ENCODE measurements at regions not wholly inside any gene's neighbourhood (a gene's known extent, or its start where the extent isn't known, plus 50 kb on each side); places are given as distances from the start of the nearest gene placed in this dataset.
"Not testable (repeated sequence)": the region's sequence is repeated elsewhere in the genome, so short reads cannot be mapped to it uniquely, and the experiment has no call there.

- no peak for DNase-seq (ENCODE audit: low spot score)
Measured at GRCh38 chr18:78429127-78430108, 550.2 kb upstream of the SALL3 start.

- DNase-seq (ENCODE audit: low spot score), result no peak
Measured at GRCh38 chr18:78430131-78430758, 549.4 kb upstream of the SALL3 start.

- no peak for DNase-seq (ENCODE audit: low spot score)
Measured at GRCh38 chr18:78431606-78432005, 548.0 kb upstream of the SALL3 start.

GRCh38 chr18:78433562-78433961, 546.1 kb upstream of the SALL3 start:
- DNase-seq (ENCODE audit: low spot score), result no peak

GRCh38 chr18:78436110-78436509, 543.5 kb upstream of the SALL3 start:
- DNase-seq (ENCODE audit: low spot score), result no peak

GRCh38 chr18:78438235-78438634, 541.4 kb upstream of the SALL3 start:
- DNase-seq (ENCODE audit: low spot score), result not testable (repeated sequence)

GRCh38 chr18:78445880-78446279, 533.7 kb upstream of the SALL3 start:
- no peak for DNase-seq (ENCODE audit: low spot score)

- no peak for DNase-seq (ENCODE audit: low spot score)
Measured at GRCh38 chr18:78447211-78447610, 532.4 kb upstream of the SALL3 start.

- DNase-seq (ENCODE audit: low spot score), result no peak
Measured at GRCh38 chr18:78448106-78448505, 531.5 kb upstream of the SALL3 start.

GRCh38 chr18:78448591-78448990, 531.0 kb upstream of the SALL3 start:
- no peak for DNase-seq (ENCODE audit: low spot score)

GRCh38 chr18:78454221-78454620, 525.4 kb upstream of the SALL3 start:
- no peak for DNase-seq (ENCODE audit: low spot score)

- no peak for DNase-seq (ENCODE audit: low spot score)
Measured at GRCh38 chr18:78455386-78455785, 524.2 kb upstream of the SALL3 start.

- no peak for DNase-seq (ENCODE audit: low spot score)
Measured at GRCh38 chr18:78457011-78457410, 522.6 kb upstream of the SALL3 start.

GRCh38 chr18:78457731-78458130, 521.9 kb upstream of the SALL3 start:
- no peak for DNase-seq (ENCODE audit: low spot score)

- DNase-seq (ENCODE audit: low spot score), result no peak
Measured at GRCh38 chr18:78458356-78458755, 521.3 kb upstream of the SALL3 start.

- DNase-seq (ENCODE audit: low spot score), result no peak
Measured at GRCh38 chr18:78459668-78460067, 520.0 kb upstream of the SALL3 start.

GRCh38 chr18:78460558-78460957, 519.1 kb upstream of the SALL3 start:
- DNase-seq (ENCODE audit: low spot score), result no peak

GRCh38 chr18:78473563-78473962, 506.1 kb upstream of the SALL3 start:
- no peak for DNase-seq (ENCODE audit: low spot score)

- DNase-seq (ENCODE audit: low spot score), result no peak
Measured at GRCh38 chr18:78477840-78478239, 501.8 kb upstream of the SALL3 start.

- DNase-seq (ENCODE audit: low spot score), result no peak
Measured at GRCh38 chr18:78479443-78479842, 500.2 kb upstream of the SALL3 start.

GRCh38 chr18:78480262-78481054, 499.2 kb upstream of the SALL3 start:
- no peak for DNase-seq (ENCODE audit: low spot score)

GRCh38 chr18:78482378-78482777, 497.2 kb upstream of the SALL3 start:
- no peak for DNase-seq (ENCODE audit: low spot score)
